ENCODE measurements at regions not wholly inside any gene's neighbourhood (a gene's known extent, or its start where the extent isn't known, plus 50 kb on each side); places are given as distances from the start of the nearest gene placed in this dataset.

DNA sequence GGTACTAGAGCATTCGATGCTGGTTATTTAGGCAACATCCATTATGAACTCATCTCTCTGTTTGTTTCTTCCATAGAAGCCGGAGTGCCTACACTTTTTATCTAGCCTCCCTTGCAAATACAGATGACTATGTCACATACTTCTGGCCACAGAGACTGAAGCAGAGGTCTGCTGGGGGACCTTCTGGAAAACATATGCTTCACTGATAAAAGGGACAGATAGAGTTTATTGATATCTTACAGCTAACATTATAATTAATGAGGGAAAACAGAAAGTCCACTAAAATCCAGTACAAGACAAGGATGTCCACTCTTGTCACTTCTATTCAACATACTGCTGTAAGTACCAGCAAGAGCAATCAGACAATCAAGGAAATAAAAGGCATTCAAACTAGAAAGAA, 104.3 kb upstream of the FAR2 start:
- Histone ChIP-seq H2AK5ac (ENCODE audit: insufficient read length, low read length) (no peak overlapping the region), H3K9ac (ENCODE audit: extremely low read depth, insufficient read length, low read length) (no peak overlapping the region), H3K4me2 (ENCODE audit: insufficient read depth, insufficient read length, low read length) (no peak overlapping the region), H2BK120ac (ENCODE audit: low read depth, low read length, poor library complexity, severe bottlenecking) (no peak overlapping the region), H3K4ac (ENCODE audit: low read depth, low read length) (no peak overlapping the region), H3K79me2 (ENCODE audit: insufficient read depth, low read length) (no peaks in the 10 kb centered on the region), H3K56ac (ENCODE audit: insufficient read length, low read depth, low read length) (no peak overlapping the region), H3K9me3 (ENCODE audit: control insufficient read depth, low read depth, low read length) (no peaks in the 10 kb centered on the region), H2AFZ (ENCODE audit: low read length) (no peak overlapping the region), H4K8ac (replicated peaks; ENCODE audit: insufficient read length, low read depth, low read length) (no peak overlapping the region), H3K27ac (ENCODE audit: insufficient read length, low read depth, low read length) (no peak overlapping the region), H3K14ac (ENCODE audit: insufficient read depth, low read length) (no peak overlapping the region), H4K5ac (ENCODE audit: insufficient read length, low read depth, low read length) (no peak overlapping the region), H3K79me1 (ENCODE audit: insufficient read depth, low read depth, low read length, poor library complexity, severe bottlenecking) (no peaks in the 10 kb centered on the region), H3K4me1 (ENCODE audit: insufficient read depth, low read length) (no peaks in the 10 kb centered on the region), H2BK5ac (ENCODE audit: insufficient read length, low read length) (no peak overlapping the region), H3K23me2 (ENCODE audit: insufficient read length, low read depth, low read length, poor library complexity, severe bottlenecking) (no peaks in the 10 kb centered on the region), H4K20me1 (ENCODE audit: control insufficient read depth, insufficient read depth, insufficient read length) (no peaks in the 10 kb centered on the region), H4K91ac (ENCODE audit: insufficient read length, low read depth, low read length) (no peak overlapping the region), H3T11ph (ENCODE audit: low read length) (no peak overlapping the region), H3K27me3 (ENCODE audit: insufficient read depth, low read length) (no peaks in the 10 kb centered on the region), H3K23ac (ENCODE audit: insufficient read length, low read depth, low read length) (no peak overlapping the region), H2BK20ac (ENCODE audit: low read depth, low read length, poor library complexity, severe bottlenecking) (no peak overlapping the region), H3K18ac (ENCODE audit: insufficient read length, low read depth, low read length) (no peak overlapping the region), H2BK12ac (ENCODE audit: insufficient read length, low read depth, low read length) (no peak overlapping the region), H2BK15ac (ENCODE audit: low read depth, low read length) (no peak overlapping the region)
- no peak overlapping the region for H3K27ac Mint-ChIP-seq
- WGBS (ENCODE audit: extremely low coverage, insufficient read length, low lambda C conversion rate), result no CpG with 5 or more reads among the region's 2 CpGs
- H3K27me3 Mint-ChIP-seq (ENCODE audit: low read depth), result no peaks in the 10 kb centered on the region
- no peak for DNase-seq
- no peak overlapping the region for H3K4me3 Mint-ChIP-seq
- peaks cover 0 to 3% of the 10 kb centered on the region in 2 experiments; a peak in 2 of 5 replicates for H3K9me3 Mint-ChIP-seq
- peaks cover 3 to 15% of the 10 kb centered on the region in 2 experiments for H3K4me1 Mint-ChIP-seq
- no peak for TF ChIP-seq CTCF (conservative IDR thresholded peaks at IDR 0.05)
- peaks cover 0 to 2% (median 0%) of the 10 kb centered on the region in 3 experiments; a peak in 1 of 7 replicates for H3K36me3 Mint-ChIP-seq (ENCODE audit: insufficient read depth in 1 of 3, low read depth in 3 of 3)

Measured in H9 (cell line).